ENCODE measurements at regions not wholly inside any gene's neighbourhood (a gene's known extent, or its start where the extent isn't known, plus 50 kb on each side); places are given as distances from the start of the nearest gene placed in this dataset.

DNA sequence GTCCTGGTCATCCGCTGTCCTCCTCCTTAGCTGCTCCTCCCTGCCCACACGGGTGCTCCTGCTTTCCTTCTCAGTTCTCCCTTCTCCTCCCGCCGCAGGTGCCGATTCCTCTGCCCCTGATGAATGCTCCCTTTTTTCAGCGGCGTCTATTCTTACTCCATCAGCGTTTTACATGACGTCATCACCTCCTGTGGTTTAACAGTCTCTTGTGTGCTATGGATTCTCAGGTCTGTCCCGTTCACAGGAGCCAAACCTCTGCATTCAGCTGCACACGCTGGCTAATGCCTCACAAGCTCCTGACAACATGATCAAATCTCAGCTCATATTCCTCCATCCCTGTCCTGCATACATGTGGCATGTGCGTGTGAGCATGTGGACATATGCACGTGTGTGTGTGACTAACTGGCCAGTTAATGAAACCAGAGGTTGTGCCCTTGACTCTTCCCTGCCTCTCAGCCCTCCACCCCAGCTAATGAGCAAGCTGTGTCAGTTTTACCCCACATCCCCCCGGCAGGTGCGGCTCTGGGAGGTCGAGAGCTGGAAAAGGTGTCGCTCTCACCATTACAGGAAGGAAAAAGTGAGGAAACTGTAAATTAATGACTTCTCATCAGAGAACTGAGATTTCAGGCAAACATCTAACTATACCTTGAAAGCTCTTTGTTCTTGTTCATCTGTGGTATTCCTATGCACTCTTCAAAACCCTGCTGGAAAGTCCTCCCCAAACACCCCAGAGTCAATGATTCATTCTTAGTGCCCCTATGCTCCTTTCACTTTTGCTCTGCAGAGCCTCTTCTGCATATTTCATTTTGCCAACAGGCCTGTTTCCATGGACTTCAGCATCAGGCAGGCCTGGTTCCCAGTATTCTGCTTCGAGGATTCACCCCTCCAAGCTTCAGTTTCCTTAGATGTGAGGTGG, 163.1 kb downstream of the TTLL2 start:
- Mint-ChIP-seq H3K36me3 (ENCODE audit: low read depth) (no peaks in the 10 kb centered on the region), H3K9me3 (peaks cover 2% of the 10 kb centered on the region), H3K27me3 (ENCODE audit: insufficient read depth) (peaks cover 5% of the 10 kb centered on the region), H3K4me3 (no peak overlapping the region), H3K4me1 (peaks cover 36% of the 10 kb centered on the region), H3K27ac (no peak overlapping the region)
- Histone ChIP-seq H3K4me3 (ENCODE audit: low read length) (no peak overlapping the region), H3K36me3 (ENCODE audit: control insufficient read depth, insufficient read depth, low read length) (no peaks in the 10 kb centered on the region), H3K4me1 (ENCODE audit: control insufficient read depth, insufficient read depth, low read length) (peaks cover 12% of the 10 kb centered on the region), H3K27me3 (ENCODE audit: control insufficient read depth, insufficient read depth, low read length, poor library complexity, severe bottlenecking) (no peaks in the 10 kb centered on the region), H3K27ac (ENCODE audit: low read depth, low read length) (no peak overlapping the region), H3K9me3 (ENCODE audit: control insufficient read depth, low read length) (no peaks in the 10 kb centered on the region), H3K9ac (ENCODE audit: extremely low read depth, low read length, poor library complexity, severe bottlenecking) (no peak overlapping the region)
- 84 to 85% methylated on average over 16 to 18 of the region's 18 CpGs for WGBS, 2 experiments (ENCODE audit: insufficient coverage in 1 of 2, insufficient read length in 1 of 2)
- no peak for DNase-seq
- TF ChIP-seq, protein P1, sequence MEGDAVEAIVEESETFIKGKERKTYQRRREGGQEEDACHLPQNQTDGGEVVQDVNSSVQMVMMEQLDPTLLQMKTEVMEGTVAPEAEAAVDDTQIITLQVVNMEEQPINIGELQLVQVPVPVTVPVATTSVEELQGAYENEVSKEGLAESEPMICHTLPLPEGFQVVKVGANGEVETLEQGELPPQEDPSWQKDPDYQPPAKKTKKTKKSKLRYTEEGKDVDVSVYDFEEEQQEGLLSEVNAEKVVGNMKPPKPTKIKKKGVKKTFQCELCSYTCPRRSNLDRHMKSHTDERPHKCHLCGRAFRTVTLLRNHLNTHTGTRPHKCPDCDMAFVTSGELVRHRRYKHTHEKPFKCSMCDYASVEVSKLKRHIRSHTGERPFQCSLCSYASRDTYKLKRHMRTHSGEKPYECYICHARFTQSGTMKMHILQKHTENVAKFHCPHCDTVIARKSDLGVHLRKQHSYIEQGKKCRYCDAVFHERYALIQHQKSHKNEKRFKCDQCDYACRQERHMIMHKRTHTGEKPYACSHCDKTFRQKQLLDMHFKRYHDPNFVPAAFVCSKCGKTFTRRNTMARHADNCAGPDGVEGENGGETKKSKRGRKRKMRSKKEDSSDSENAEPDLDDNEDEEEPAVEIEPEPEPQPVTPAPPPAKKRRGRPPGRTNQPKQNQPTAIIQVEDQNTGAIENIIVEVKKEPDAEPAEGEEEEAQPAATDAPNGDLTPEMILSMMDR (conservative IDR thresholded peaks at IDR 0.05): no peak

DNA sequence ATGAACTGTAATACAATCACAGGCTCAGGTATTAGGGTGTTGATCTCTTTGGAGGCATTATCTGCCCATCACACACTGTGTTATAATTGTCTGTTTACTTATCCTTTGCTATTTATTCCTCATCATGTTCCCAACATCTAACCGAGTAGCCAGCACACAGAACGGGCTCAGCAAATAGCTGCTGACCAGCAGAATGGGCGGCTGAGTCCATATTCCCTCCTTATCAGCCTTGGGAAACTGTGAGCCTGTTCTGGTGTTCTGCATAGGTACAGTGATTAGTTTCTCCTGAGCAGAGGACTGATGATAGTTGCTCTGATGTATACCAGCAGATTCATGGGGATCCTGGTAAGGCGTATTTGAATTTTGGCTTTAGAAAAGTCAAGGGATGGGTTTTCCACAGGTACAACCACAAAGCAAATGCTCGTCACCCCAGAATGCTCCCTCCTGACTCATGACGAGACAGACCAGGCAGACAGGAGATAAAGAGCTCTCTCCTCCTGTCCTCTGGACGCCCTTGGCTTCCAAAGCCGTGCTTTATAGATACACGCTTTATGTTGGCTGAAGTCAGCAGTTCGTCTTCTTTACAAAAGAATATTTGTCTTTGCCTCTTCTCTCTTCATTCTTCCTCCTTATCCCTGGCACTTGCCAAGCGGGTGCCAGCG, 166.7 kb downstream of the TTLL2 start:
- Histone ChIP-seq H3K27ac (ENCODE audit: low read depth, low read length) (no peak overlapping the region), H3K9ac (ENCODE audit: extremely low read depth, low read length, poor library complexity, severe bottlenecking) (no peak overlapping the region), H3K27me3 (ENCODE audit: control insufficient read depth, insufficient read depth, low read length, poor library complexity, severe bottlenecking) (no peaks in the 10 kb centered on the region), H3K4me1 (ENCODE audit: control insufficient read depth, insufficient read depth, low read length) (peaks cover 16% of the 10 kb centered on the region), H3K4me3 (ENCODE audit: low read length) (no peak overlapping the region), H3K9me3 (ENCODE audit: control insufficient read depth, low read length) (no peaks in the 10 kb centered on the region), H3K36me3 (ENCODE audit: control insufficient read depth, insufficient read depth, low read length) (no peaks in the 10 kb centered on the region)
- no peak overlapping the region for H3K4me3 Mint-ChIP-seq
- TF ChIP-seq, protein P1 (conservative IDR thresholded peaks at IDR 0.05): no peak
- H3K9me3 Mint-ChIP-seq: no peaks in the 10 kb centered on the region
- WGBS, 2 experiments (ENCODE audit: insufficient coverage in 1 of 2, insufficient read length in 1 of 2): 88 to 91% methylated on average over 11 to 12 of the region's 12 CpGs
- no peaks in the 10 kb centered on the region for H3K36me3 Mint-ChIP-seq (ENCODE audit: low read depth)
- peaks cover 38% of the 10 kb centered on the region for H3K4me1 Mint-ChIP-seq
- DNase-seq: no peak
- H3K27me3 Mint-ChIP-seq (ENCODE audit: insufficient read depth): peaks cover 9% of the 10 kb centered on the region
- H3K27ac Mint-ChIP-seq: no peak overlapping the region

DNA sequence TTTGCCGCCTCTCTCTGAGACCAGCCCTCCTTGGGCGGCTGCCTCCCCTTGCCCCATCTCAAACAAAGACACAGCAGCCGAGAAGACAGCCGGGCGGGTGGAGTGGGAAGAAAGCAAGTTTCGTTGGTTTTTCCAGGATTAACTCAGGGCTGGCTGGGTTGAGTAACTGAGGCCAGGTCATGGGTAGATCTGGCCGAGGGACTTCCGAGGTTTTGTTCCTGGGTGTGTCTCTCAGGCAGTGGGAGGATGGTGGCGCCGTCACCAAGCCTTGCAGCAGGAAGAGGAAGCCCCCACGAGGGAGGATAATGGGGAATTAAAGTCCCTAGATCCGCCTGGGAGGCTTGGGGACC, 167.2 kb downstream of the TTLL2 start:
- Histone ChIP-seq H3K4me3 (ENCODE audit: low read length) (no peak overlapping the region), H3K4me1 (ENCODE audit: control insufficient read depth, insufficient read depth, low read length) (peaks cover 16% of the 10 kb centered on the region), H3K9me3 (ENCODE audit: control insufficient read depth, low read length) (no peaks in the 10 kb centered on the region), H3K9ac (ENCODE audit: extremely low read depth, low read length, poor library complexity, severe bottlenecking) (no peak overlapping the region), H3K27ac (ENCODE audit: low read depth, low read length) (no peak overlapping the region), H3K27me3 (ENCODE audit: control insufficient read depth, insufficient read depth, low read length, poor library complexity, severe bottlenecking) (no peaks in the 10 kb centered on the region), H3K36me3 (ENCODE audit: control insufficient read depth, insufficient read depth, low read length) (no peaks in the 10 kb centered on the region)
- WGBS, 2 experiments (ENCODE audit: insufficient coverage in 1 of 2, insufficient read length in 1 of 2): 84 to 86% methylated on average over 7 to 12 of the region's 12 CpGs
- Mint-ChIP-seq H3K9me3 (no peaks in the 10 kb centered on the region), H3K27me3 (ENCODE audit: insufficient read depth) (peaks cover 9% of the 10 kb centered on the region), H3K4me1 (peaks cover 36% of the 10 kb centered on the region), H3K27ac (no peak overlapping the region), H3K36me3 (ENCODE audit: low read depth) (no peaks in the 10 kb centered on the region), H3K4me3 (no peak overlapping the region)
- DNase-seq: no peak
- TF ChIP-seq, protein P1 (conservative IDR thresholded peaks at IDR 0.05): no peak

Measured in endodermal cell (in vitro differentiated cells).